ENCODE measurements at regions not wholly inside any gene's neighbourhood (a gene's known extent, or its start where the extent isn't known, plus 50 kb on each side); places are given as distances from the start of the nearest gene placed in this dataset.

DNA sequence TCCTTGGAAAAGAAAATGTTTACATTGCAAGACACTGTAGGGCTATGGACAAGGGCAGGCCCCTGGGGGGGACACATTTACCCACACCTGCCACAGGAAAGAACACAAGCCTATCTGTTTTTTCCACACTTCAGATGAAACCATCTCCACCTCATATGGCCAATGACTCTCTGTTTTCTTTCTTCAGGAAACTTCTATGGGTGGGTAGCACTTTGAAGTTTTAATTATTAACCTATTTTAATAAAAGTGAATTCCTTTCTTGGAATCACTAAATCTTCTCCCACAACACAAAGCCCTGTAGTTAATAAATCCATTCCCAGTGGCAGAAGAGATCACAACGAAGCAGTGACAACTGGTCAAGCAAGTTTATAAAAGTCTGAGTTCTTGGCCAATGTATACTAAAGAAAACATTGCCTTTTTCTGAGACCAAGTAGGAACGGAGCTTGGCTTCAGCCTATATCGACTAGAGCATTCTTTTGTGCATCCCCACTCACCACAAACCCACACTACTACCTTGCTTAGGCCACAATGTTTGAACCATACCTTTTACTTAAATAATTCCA is 125.1 kb upstream of the CARMIL1 start:
- ATAC-seq (no peak), DNase-seq (ENCODE audit: low read depth in 1 of 2, low spot score in 1 of 2) (no peak), FAIRE-seq (no peak)
- 22% methylated on average over 3 of the region's 3 CpGs for WGBS (ENCODE audit: missing lambda C conversion rate)
- Histone ChIP-seq H3K9me3 (peaks cover 6% of the 10 kb centered on the region; the same call in 2 of the 3 replicates), H3K4me1 (no peaks in the 10 kb centered on the region), H3K4me2 (no peak overlapping the region), H3K4me3 (no peak overlapping the region), H3K27ac (no peak overlapping the region)
- ChIA-PET POLR2A (no interaction called here), CTCF (no interaction called here)
- TF ChIP-seq HOXB5 (CRISPR knock-in tag; IDR thresholded peaks at IDR 0.05): no peak

DNA sequence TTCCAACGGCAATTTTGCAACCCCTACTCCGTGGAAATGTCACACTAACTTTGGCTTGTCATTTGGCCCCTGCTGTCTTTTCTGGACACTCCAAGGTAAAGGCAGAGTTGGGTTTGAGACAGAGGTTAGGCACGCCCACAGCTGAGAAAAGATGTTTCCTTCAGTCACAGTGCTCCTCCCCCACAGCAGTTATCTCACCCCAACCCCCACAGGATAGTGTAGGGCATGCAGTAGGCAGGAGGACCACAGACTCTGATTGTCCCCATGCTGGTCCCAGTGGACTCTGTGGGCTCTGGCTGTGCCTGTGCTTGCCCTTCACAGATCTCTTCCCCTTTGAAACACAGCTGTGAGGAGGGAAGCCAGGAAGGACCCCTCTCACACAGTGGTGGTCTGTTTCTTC is 124.0 kb upstream of the CARMIL1 start:
- H3K4me2 ChIP-seq: no peak overlapping the region
- H3K4me1 ChIP-seq: no peaks in the 10 kb centered on the region
- no peak overlapping the region for H3K27ac ChIP-seq
- peaks cover 6% of the 10 kb centered on the region; the same call in 1 of the 3 replicates for H3K9me3 ChIP-seq
- DNase-seq (ENCODE audit: low read depth in 1 of 2, low spot score in 1 of 2) (no peak), ATAC-seq (no peak), FAIRE-seq (no peak)
- H3K4me3 ChIP-seq: no peak overlapping the region
- ChIA-PET POLR2A (no interaction called here), CTCF (no interaction called here)
- no peak for TF ChIP-seq RNF2 (IDR thresholded peaks at IDR 0.05; ENCODE audit: borderline replicate concordance, low read depth)
- 38% methylated on average over 3 of the region's 3 CpGs for WGBS (ENCODE audit: missing lambda C conversion rate)

DNA sequence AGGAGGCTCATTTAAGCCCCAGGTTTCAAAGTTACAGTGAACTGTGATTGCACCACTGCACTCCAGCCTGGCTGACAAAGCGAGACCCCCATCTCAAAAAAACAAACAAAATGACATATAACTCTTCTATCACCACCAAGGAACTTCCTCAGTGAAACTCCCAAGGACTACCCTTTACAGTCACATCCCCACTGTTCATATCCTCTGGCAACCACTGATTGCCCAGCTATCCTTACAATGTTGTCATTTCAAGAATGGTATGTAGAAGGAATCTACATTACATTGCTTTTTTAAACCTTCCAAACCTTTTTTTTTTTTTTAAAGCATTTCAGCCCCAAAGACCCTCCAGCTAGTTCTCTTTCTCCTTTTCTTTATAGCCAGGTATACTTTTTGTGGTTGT is 123.1 kb upstream of the CARMIL1 start:
- TF ChIP-seq, protein P1, sequence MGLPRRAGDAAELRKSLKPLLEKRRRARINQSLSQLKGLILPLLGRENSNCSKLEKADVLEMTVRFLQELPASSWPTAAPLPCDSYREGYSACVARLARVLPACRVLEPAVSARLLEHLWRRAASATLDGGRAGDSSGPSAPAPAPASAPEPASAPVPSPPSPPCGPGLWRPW (IDR thresholded peaks at IDR 0.05): no peak
- TF ChIP-seq FOSL2 (IDR thresholded peaks at IDR 0.05) (no peak), FOSL2 (CRISPR knock-in tag; IDR thresholded peaks at IDR 0.05) (no peak)
- TF ChIP-seq, protein P2, sequence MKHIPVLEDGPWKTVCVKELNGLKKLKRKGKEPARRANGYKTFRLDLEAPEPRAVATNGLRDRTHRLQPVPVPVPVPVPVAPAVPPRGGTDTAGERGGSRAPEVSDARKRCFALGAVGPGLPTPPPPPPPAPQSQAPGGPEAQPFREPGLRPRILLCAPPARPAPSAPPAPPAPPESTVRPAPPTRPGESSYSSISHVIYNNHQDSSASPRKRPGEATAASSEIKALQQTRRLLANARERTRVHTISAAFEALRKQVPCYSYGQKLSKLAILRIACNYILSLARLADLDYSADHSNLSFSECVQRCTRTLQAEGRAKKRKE (CRISPR knock-in tag; IDR thresholded peaks at IDR 0.05; ENCODE audit: low read depth): no peak
- FAIRE-seq (no peak), DNase-seq (ENCODE audit: low read depth in 1 of 2, low spot score in 1 of 2) (no peak), ATAC-seq (no peak)
- ChIA-PET POLR2A (no interaction called here), CTCF (interaction anchor here (1.4 kb wide), 1 partner anchor 15 kb away, joined by 3 read pairs; no protein-coding TSS in a partner anchor)
- WGBS (ENCODE audit: missing lambda C conversion rate): 6% methylated on average over 1 of the region's 1 CpG
- Histone ChIP-seq H3K4me3 (no peak overlapping the region), H3K27ac (no peak overlapping the region), H3K4me1 (no peaks in the 10 kb centered on the region), H3K9me3 (peaks cover 6% of the 10 kb centered on the region; the same call in 1 of the 3 replicates), H3K4me2 (no peak overlapping the region)

DNA sequence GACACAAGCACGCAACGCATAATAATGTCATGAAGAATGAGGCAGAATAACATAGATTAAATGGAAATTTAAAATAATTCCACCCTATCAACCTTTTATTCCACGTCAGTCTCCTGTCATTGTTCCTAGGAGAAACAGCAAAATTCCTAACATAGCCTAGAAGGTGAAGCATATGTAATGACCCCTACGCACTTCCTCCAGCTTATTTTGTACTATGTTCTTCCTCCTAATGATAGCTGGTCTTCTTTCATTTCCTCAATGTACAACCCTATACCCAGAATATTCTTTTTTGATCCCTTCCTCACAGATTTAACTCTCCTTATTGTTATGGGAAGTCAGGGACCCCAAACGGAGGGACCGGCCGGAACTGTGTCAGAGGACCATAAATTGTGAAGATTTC is 122.0 kb upstream of the CARMIL1 start:
- ATAC-seq: no peak
- DNase-seq (ENCODE audit: low read depth in 1 of 2, low spot score in 1 of 2): no peak
- peaks cover 6% of the 10 kb centered on the region; the same call in 1 of the 3 replicates for H3K9me3 ChIP-seq
- no peak for FAIRE-seq
- 40% methylated on average over 7 of the region's 7 CpGs for WGBS (ENCODE audit: missing lambda C conversion rate)
- no peak overlapping the region for H3K4me2 ChIP-seq
- no peak overlapping the region for H3K27ac ChIP-seq
- TF ChIP-seq, protein P3, sequence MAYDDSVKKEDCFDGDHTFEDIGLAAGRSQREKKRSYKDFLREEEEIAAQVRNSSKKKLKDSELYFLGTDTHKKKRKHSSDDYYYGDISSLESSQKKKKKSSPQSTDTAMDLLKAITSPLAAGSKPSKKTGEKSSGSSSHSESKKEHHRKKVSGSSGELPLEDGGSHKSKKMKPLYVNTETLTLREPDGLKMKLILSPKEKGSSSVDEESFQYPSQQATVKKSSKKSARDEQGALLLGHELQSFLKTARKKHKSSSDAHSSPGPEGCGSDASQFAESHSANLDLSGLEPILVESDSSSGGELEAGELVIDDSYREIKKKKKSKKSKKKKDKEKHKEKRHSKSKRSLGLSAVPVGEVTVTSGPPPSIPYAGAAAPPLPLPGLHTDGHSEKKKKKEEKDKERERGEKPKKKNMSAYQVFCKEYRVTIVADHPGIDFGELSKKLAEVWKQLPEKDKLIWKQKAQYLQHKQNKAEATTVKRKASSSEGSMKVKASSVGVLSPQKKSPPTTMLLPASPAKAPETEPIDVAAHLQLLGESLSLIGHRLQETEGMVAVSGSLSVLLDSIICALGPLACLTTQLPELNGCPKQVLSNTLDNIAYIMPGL (CRISPR knock-in tag; IDR thresholded peaks at IDR 0.05; ENCODE audit: borderline replicate concordance): no peak
- TF ChIP-seq, protein P4, sequence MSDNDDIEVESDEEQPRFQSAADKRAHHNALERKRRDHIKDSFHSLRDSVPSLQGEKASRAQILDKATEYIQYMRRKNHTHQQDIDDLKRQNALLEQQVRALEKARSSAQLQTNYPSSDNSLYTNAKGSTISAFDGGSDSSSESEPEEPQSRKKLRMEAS (IDR thresholded peaks at IDR 0.05): no peak
- TF ChIP-seq FOSB (CRISPR knock-in tag; IDR thresholded peaks at IDR 0.05): no peak
- no peak for TF ChIP-seq CHD2 (IDR thresholded peaks at IDR 0.05; ENCODE audit: low read length, partially characterized antibody)
- TF ChIP-seq KDM5A (IDR thresholded peaks at IDR 0.05): no peak
- no peak for TF ChIP-seq FOSL2 (IDR thresholded peaks at IDR 0.05)
- no peak for TF ChIP-seq FOSL2 (CRISPR knock-in tag; IDR thresholded peaks at IDR 0.05)
- no peak for TF ChIP-seq RFX5 (IDR thresholded peaks at IDR 0.05)
- TF ChIP-seq JUN (IDR thresholded peaks at IDR 0.05): no peak
- TF ChIP-seq CEBPB (IDR thresholded peaks at IDR 0.05): no peak
- no peak for TF ChIP-seq MAZ (IDR thresholded peaks at IDR 0.05; ENCODE audit: borderline replicate concordance, low read depth, low read length)
- no peak for TF ChIP-seq EP300 (IDR thresholded peaks at IDR 0.05)
- TF ChIP-seq ZFP36 (IDR thresholded peaks at IDR 0.05; ENCODE audit: borderline replicate concordance, partially characterized antibody): no peak
- no peak for TF ChIP-seq EHF (CRISPR knock-in tag; IDR thresholded peaks at IDR 0.05)
- TF ChIP-seq JUNB (IDR thresholded peaks at IDR 0.05): no peak
- no peak for TF ChIP-seq RAD21 (conservative IDR thresholded peaks at IDR 0.05 in 1 of 2, IDR thresholded peaks at IDR 0.05 in 1 of 2)
- TF ChIP-seq SREBF2 (IDR thresholded peaks at IDR 0.05): no peak
- no peak for TF ChIP-seq EHMT2 (IDR thresholded peaks at IDR 0.05; ENCODE audit: low read depth)
- no peak for TF ChIP-seq HDAC2 (IDR thresholded peaks at IDR 0.05)
- no peak for TF ChIP-seq ZSCAN20 (CRISPR knock-in tag; IDR thresholded peaks at IDR 0.05)
- H3K4me1 ChIP-seq: no peaks in the 10 kb centered on the region
- ChIA-PET CTCF (interaction anchor here (1.4 kb wide), 1 partner anchor 14 kb away, joined by 3 read pairs; no protein-coding TSS in a partner anchor), POLR2A (no interaction called here)
- no peak overlapping the region for H3K4me3 ChIP-seq
